NCI-H1048 (cell line): ENCODE measurements at regions not wholly inside any gene's neighbourhood (a gene's known extent, or its start where the extent isn't known, plus 50 kb on each side); places are given as distances from the start of the nearest gene placed in this dataset.

Source experiments
- DNase-seq: peaks from one replicate; lab custom pipeline; 2025; lab: John Stamatoyannopoulos, UW

- DNase-seq, result no peak
Observed at GRCh38 chr6:18784794-18785193, 397.6 kb downstream of the RNF144B start.

DNA sequence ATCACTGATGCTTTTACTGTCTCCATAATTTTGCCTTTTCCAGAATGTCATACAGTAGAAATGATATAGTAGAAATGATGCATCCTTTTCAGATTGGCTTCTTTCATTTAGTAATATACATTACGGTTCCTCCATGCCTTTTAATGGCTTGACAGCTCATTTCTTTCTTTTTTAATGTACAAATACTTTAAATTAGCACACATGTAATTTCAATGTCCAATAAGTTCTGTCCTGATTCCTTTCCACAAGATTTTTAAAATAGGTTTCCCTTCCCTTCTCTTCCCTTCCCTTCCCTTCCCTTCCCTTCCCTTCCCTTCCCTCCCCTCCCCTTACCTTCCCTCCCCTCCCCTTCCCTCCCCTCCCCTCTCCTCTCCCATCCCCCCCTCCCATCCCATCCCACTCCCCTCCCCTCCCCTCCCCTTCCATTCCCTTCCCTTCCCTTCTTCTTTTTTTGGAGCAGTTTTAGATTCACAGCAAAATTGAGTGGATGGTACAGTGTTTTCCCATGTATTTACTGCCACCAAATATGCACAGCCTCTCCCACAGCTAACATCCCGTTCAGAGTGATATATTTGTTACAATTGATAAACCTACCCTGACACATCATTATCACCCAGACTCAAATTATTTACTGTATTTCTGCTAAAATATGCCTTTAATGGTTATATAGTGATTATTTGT, 398.8 kb downstream of the RNF144B start:
- DNase-seq, result no peak

GRCh38 chr6:18792866-18793265, 405.7 kb downstream of the RNF144B start:
- DNase-seq, result no peak

GRCh38 chr6:18795726-18796125, 408.6 kb downstream of the RNF144B start:
- no peak for DNase-seq

GRCh38 chr6:18820725-18821124, 433.6 kb downstream of the RNF144B start:
- DNase-seq, result no peak

GRCh38 chr6:18823782-18824386, 436.7 kb downstream of the RNF144B start:
- DNase-seq, result no peak

DNA sequence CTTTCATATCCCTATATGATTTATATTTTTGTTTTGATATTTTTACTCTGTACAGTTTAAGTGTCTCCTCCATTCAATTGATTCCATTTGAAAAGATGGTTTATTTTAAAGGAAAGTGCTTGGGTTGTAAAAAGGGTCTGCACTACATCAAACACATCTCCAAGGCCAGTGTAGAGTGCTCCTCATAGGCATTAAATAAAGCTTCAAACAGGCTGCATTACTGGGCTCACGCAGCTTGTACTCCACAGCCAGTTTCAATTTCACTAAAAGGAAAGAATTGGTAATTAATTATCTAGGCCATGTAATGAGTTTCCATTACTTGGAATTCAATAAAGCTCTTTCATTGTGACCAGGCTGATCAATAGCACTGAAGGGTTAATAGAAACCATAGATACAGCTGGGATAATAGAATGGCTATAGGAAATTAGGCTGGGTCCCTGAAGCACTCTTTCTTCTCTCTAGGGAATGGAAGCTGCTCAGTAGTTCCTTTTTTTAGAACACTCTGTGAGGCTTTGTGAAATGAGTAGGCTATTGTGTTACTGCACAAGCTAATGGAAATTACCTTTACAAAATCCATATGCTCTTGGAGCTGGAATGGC, 442.2 kb downstream of the RNF144B start:
- DNase-seq, result no peak

- DNase-seq, result no peak
Observed at GRCh38 chr6:18835976-18836375, 448.8 kb downstream of the RNF144B start.

DNA sequence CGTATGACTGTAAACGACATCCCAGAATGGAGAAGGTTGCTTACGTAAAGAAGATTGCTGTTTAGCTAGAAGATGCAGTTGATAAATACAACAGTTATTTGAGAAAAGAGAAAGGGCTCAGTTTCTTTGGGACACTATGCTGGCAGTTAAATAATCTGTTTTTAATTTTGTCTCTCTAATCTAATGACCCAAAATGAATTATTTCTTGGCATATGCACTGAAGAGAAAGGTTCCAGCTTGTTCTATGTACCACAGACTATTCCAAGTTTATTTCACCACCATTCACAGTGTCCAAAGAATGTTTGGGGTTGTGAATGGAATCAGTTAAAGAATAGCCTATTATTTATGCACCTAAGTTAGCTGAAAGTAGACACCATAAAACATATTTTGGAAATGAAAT, 449.9 kb downstream of the RNF144B start:
- DNase-seq, result no peak

DNA sequence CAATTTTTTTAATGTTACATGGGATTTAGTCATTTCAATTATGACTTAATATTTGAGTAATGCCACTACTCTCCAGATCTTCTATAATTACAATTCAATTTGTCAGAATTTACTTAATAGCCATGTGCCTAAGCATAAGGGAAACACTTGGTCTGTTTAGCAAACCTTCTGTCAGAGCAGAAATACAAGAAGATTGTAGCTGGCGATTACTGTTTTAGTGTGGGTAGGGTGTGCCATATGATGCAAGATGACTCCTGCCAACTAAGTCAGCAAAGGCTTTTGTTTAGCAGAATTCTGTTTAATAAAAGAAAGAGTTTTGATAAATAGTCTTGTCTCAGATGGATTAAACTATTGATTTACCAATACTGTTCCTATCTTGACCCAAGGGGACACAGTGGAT, 455.4 kb downstream of the RNF144B start:
- DNase-seq, result no peak

DNA sequence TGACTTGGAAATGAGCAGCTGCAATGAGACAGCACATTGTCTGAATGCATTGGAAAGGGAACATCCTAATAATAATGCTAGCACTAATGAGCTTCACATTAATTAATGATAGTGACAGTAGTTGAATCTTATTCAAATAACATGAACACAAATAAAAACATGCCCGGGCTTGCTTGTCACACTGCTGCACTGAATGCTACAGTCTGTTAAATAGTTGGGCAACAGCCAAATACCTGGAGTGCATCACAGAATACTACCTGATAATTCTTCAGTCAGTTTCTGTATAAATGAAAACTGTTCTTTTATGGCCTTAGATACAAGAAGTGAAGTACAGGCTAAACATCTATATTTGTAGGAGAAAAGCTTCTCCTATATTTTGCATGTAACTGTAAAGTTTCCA, 458.7 kb downstream of the RNF144B start:
- no peak for DNase-seq

DNA sequence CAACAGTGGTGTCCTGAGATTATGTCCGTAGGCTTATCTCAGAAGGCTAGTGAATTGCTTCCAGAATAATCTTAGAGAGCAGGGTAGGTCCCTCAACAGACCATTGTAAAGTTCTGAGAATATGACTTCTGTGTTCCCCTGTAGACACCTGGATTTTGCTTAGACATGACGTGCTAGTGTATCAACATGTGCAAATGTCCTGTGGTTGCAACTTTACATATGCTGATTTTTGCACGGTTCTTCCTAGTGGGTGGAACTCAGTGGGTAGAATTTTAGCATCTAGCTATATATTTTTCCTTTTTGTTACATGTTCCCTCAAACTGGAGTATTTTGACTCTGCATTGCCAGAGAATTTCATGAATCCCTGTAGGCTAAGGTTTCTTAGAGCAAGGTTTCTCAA, 459.2 kb downstream of the RNF144B start:
- no peak for DNase-seq

GRCh38 chr6:18861204-18861603, 474.1 kb downstream of the RNF144B start:
- DNase-seq, result no peak

DNA sequence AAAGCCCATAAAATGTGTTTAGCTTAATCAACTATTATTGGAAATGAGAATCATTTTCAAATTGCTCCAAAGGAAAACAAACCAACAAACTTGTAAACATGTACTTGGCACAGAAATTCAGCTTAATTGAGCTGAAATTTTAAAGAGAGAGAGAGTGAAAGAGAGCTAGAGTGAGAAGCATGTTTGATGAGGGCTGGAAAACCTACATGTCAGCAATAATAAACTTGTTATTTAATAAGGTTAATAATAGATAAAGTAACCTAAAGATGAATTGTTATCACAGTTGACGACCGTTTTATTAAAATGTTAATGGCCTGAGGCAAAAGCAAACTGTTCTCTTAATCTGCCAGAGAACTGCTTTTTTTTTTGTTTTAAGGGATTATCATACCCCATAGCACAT, 496.1 kb downstream of the RNF144B start:
- DNase-seq, result no peak

DNA sequence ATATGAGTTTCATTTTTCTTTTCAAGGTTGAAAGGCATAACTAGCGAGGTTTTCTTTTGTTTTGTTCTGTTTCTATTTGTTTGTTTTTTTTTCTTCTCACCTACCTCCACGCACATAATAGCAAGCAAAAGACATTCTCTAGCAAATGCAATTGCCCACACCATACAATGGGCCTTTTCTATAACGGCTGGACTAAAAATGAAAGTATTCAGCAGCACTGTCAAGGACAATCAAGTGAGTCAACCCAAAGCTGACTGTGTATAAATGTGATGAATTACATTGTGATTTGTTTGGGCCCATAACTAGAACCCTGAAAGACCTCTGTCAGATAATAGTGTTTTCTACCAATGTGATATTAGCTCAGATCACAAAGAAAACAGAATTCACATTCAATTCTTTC, 496.7 kb downstream of the RNF144B start:
- DNase-seq, result no peak

DNA sequence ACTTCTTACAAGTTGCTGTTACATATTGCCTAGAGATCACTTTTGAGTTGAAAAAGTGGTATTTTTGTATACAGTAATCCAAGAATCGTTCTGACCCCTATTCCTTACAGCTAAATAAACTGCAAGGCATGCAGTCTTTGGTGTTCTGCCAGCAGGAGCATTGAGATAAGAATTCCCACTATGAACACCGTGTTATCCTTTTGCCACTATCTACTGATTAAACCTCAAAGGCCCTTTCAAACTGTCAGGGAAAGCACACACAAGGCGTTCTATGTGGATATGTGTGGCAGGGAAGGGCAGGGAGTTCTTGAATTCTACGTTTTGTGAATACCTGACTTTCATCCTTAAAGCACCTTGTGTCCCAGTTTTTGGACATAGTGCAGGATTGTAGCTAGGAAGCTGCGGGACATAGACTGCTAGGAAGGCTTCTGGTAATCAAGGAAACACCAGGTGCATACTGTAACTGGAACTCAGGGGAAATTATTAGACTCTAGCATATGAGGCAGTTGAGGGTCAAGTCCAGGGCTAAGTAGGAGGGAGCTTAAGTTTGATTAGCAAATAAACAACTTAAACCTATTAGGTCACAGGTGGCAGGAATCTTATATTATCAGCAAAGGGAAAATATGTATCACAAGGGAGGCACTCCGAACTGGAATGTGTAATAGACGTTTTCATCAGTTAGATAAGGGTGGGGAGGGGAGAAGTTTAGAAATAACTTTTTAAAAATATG, 506.6 kb downstream of the RNF144B start:
- no peak for DNase-seq

- DNase-seq, result no peak
Observed at GRCh38 chr6:18897350-18897749, 510.2 kb downstream of the RNF144B start.

DNA sequence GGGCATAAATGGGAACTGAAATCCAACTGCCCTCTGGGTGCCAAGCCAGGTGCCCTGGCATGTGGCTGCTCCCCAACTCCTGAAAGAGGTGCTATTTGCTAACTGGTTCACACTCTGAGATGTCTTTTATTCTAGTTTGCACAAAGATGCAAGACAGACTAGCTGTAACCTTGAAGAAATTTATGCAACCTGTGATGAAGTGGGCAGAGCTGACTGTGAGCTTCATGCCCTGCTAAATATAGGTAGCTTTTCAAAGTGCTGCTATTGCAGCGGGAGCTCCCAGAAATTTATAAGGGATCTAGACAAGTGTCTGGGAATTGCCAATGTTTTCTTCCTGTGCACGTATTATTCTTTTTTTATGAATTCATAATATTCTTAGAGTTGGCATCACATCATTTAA, 517.5 kb downstream of the RNF144B start:
- no peak for DNase-seq

GRCh38 chr6:18920701-18921100, 533.6 kb downstream of the RNF144B start:
- DNase-seq, result no peak

- no peak for DNase-seq
Observed at GRCh38 chr6:18931086-18931485, 543.9 kb downstream of the RNF144B start.

GRCh38 chr6:18958146-18958545, 571.0 kb downstream of the RNF144B start:
- DNase-seq, result no peak

GRCh38 chr6:18961566-18961965, 574.4 kb downstream of the RNF144B start:
- DNase-seq, result no peak

DNA sequence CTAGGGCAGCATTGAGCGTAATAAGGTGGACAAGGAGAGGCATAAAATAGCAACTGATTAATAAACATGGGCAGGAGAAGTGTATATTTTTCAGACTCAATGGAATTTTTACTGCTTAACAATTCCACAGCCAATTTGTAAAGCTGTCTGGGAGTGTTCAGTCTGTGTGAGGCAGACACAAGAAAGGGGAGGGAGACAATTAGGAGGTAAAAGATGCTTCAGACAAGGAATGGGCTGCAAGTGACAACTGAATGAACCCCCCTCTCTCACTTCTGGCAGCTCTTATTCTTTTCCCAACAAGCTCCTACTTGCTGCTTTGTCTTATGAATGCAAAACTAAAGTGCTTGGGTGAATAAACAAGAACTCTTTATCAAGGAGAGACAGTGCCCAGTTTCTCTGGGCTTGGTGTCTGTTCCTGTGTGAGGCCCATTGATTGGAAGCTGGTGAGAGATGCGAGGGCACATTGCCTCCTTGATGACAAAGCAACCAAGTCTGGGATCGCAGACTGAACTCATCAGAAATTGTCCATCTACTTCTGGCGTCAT, 575.3 kb downstream of the RNF144B start:
- no peak for DNase-seq
